Activated naive CD4-positive, alpha-beta T cell (primary cell): ENCODE measurements at regions not wholly inside any gene's neighbourhood (a gene's known extent, or its start where the extent isn't known, plus 50 kb on each side); places are given as distances from the start of the nearest gene placed in this dataset.

Source experiments
- DNase-seq, 4 experiments: peaks; one replicate each; lab custom pipeline; 2025; lab: John Stamatoyannopoulos, UW

DNA sequence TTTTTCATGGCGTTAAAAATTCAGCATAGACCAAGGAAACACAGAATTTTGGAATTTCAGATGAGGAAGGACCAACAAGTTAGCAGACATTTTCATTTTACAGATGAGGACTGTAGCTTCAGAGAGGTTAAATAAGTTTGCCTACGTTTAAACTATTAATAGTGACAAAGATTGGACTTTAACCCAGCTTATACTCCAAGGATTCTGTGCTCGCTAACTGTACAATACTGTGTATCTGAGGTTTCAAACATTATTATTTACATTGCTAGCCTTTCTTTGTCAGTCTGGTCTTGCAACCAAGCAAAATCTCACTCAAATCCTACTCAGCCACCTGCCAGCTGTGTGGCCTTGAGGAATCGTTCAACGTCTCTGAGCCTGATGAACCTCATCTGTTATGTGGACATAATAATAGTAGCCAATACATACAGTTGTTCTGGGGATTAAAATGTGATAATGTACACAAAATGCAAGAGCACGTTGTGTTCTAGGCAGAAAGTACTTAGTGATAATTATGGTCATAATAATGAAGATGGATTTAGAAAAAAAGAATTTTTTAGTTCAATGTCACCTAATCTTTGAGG, 462.4 kb upstream of the TRIB2 start:
- no peak for DNase-seq

GRCh38 chr2:12256206-12256605, 460.5 kb upstream of the TRIB2 start:
- DNase-seq: no peak

GRCh38 chr2:12257476-12257875, 459.3 kb upstream of the TRIB2 start:
- no peak for DNase-seq

- DNase-seq: no peak
Measured at GRCh38 chr2:12259493-12259892, 457.2 kb upstream of the TRIB2 start.

- DNase-seq: no peak
Measured at GRCh38 chr2:12261986-12262680, 454.6 kb upstream of the TRIB2 start.

DNA sequence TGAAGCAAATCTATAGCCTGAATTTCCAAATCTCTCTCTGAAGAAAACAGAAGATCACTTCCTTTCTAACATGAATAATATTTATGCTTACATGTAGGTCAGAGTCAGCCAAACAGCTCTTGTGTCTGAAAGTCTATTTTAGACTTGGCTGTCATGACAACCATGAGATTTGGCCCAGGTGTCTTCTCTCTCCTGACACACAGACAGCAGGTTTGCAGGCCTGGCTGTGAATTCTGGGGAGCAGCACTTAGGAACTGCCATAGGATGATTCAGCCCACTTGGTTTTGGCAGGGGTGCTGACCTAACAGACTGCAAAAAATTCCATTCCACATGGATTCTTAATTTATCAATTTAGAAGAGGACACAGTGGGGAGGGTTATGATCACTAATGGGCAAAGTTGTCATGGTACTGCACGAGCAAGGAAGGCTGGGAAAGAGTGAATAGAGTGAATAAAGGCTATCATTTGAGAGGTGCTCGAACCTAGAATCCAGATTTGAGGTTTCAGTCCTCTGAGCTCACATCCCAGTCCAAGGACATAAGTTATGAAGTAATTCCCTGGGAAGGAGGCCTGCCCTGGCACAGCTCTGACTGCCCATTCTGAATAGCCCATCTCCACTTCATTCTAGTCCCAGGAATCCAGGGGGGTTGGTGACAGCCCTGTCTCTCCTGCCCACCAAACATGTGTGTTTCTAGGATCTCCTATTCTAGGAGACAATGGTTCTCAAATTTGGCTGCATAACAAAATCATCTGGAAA, 453.9 kb upstream of the TRIB2 start:
- DNase-seq: no peak

GRCh38 chr2:12263730-12264129, 453.0 kb upstream of the TRIB2 start:
- no peak for DNase-seq

DNA sequence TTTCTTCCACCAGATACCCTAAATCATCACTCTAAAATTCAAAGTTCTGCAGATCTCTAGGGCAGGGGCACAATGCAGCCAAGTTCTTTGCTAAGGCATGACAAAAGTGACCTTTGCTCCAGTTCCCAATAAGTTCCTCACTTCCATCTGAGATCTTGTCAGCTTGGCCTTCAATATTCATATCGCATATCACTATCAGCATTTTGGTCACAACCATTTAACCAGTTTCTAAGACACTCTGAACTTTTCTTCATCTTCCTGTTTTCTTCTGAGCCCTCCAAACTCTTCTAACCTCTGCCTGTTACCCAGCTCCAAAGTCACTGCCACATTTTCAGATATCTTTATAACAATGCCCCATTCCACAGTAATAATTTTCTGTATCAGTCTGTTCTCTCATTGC, 452.6 kb upstream of the TRIB2 start:
- no peak for DNase-seq

DNA sequence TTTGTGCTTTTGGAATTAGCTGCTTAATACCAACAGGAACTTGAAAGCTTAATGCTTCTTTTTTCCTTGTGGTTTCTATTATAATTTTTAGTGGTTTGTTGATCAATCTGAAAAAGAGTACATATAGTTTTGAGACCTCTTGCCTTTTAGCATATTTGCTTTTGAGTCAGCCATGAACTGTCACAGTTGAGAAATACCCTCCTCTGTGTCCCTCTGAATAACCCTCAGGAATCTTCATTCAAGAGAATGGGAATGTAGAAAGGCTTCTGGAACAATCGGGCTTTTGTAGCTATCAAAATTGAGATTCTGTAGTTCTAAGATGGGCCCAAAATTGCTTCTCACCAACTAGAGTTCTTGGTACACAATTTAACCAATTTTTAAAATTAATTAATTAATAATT, 451.1 kb upstream of the TRIB2 start:
- DNase-seq: no peak

DNA sequence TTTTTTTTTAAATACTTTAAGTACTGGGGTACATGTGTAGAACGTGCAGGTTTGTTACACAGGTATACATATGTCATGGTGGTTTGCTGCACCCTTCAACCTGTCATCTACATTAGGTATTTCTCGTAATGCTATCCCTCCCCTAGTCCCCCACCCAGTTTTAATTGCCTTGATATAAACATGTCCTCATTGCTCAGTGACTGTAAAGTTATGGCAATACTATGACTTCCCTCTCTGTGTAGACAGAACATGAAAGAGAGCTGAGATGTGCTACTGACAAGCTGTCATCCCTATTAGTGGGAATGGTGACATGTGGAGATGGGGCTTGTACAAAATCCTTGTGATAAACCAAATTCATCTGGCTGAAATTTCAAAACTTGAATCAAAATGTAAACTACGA, 449.7 kb upstream of the TRIB2 start:
- no peak for DNase-seq

GRCh38 chr2:12269041-12269972, 447.4 kb upstream of the TRIB2 start:
- no peak for DNase-seq

- DNase-seq: no peak
Measured at GRCh38 chr2:12270876-12271588, 445.7 kb upstream of the TRIB2 start.

- DNase-seq: no peak
Measured at GRCh38 chr2:12271589-12271984, 445.1 kb upstream of the TRIB2 start.

DNA sequence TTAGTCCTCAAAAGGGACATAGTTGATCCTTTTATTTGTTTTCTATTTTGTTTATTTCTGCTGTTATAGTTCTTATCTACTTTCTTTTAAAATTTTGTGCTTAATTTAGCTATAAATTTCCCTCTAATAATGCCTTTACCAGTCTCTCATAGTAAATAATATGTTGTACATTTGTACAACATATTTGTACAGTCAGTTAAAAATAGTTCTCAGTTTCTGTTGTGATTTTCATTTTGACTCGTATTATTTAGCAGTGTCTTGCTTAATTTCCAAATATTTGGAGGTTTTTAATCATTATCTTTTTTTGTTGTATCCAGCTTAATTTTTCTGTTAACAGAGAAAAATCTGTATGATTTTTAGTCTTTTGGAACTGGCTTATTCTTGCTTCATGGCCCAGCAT, 443.6 kb upstream of the TRIB2 start:
- DNase-seq: no peak

- no peak for DNase-seq
Measured at GRCh38 chr2:12274591-12274990, 442.1 kb upstream of the TRIB2 start.

DNA sequence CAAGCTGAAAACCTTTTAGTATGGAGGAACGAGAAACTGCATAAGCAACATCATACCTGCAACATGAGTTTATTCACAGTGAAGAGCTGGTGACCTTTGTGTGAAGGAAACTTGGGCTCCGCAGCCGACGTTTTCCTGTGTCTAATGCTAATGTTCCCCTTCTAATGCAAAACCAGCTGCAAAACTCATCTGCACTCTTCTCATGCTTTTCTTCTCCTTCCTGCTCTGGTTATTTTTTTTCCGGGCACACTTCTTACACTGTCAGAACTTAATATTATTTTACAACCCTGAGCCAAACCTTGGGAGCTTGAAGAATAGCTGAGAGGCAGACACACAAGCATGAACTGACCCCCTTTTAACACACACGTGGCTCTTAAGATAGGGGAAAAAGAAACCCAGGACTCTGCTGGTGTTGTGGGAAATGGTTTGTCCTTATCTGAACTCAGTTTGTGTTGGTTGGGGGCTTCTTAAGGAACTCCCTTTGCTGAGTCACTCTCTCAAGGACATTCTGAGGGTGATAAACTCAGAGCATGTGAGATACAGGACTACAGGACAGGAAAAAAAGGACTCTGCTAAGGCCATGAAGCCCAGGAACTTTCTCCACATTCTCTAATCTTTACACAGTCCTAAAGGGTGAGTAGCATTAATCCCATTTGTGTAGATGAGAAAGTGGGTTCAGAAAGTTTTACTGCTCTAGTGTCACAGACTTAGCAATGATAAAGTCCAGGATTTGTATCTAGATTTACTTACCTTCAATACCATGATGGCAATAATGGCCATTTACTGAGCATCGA, 439.3 kb upstream of the TRIB2 start:
- DNase-seq: no peak

DNA sequence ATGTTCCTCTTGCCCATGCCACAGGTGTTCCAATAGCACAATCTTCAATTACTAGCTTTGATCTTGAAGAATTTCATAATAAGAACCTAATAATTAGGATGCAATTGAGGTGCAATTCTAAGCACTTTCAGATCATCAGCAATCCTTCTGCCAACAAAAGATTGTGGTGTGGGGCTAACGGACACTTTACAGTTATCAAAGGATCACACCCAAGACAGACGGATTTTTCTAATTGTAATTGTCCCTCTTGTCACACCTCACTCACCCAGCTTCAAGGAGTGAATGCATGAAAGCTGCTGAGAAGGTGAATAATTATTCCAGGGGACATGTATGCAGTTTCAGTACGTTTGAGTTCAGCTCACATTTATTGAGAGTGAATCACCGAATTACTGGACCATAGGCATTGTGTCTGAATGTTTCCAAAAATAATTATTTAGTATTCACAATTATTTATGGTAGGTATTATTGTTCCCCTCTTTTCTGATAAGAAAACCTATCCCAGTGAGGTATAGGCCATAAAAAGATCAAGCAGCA, 438.5 kb upstream of the TRIB2 start:
- DNase-seq: no peak

- no peak for DNase-seq
Measured at GRCh38 chr2:12282780-12283695, 433.7 kb upstream of the TRIB2 start.

- no peak for DNase-seq
Measured at GRCh38 chr2:12284037-12284436, 432.7 kb upstream of the TRIB2 start.
